ENCODE measurements at regions not wholly inside any gene's neighbourhood (a gene's known extent, or its start where the extent isn't known, plus 50 kb on each side); places are given as distances from the start of the nearest gene placed in this dataset.

GRCh38 chr14:51472881-51473280 is 178.8 kb upstream of the FRMD6 start:
- Histone ChIP-seq H3K36me3 (ENCODE audit: control insufficient read depth, low read length) (no peaks in the 10 kb centered on the region), H3K9me3 (ENCODE audit: control insufficient read depth, insufficient read depth, low read length) (no peaks in the 10 kb centered on the region), H3K4me1 (ENCODE audit: control insufficient read depth, low read length) (no peaks in the 10 kb centered on the region), H3K27me3 (ENCODE audit: control insufficient read depth, low read length) (no peaks in the 10 kb centered on the region), H3K9me2 (replicated peaks; ENCODE audit: control insufficient read depth, low read length) (no peaks in the 10 kb centered on the region), H3F3A (ENCODE audit: control insufficient read depth, insufficient read depth) (no peaks in the 10 kb centered on the region), H4K20me1 (ENCODE audit: control insufficient read depth, insufficient read depth, low read depth, low read length) (no peaks in the 10 kb centered on the region), H3K27ac (ENCODE audit: low read depth, low read length) (no peak overlapping the region), H3K79me2 (ENCODE audit: control insufficient read depth, low read length) (no peaks in the 10 kb centered on the region), H3K4me3 (ENCODE audit: low read length) (no peak overlapping the region), H3K4me2 (ENCODE audit: low read length) (no peak overlapping the region)
- TF ChIP-seq EZH2phosphoT487 (IDR thresholded peaks at IDR 0.05; ENCODE audit: borderline replicate concordance, low read length), result no peak

DNA sequence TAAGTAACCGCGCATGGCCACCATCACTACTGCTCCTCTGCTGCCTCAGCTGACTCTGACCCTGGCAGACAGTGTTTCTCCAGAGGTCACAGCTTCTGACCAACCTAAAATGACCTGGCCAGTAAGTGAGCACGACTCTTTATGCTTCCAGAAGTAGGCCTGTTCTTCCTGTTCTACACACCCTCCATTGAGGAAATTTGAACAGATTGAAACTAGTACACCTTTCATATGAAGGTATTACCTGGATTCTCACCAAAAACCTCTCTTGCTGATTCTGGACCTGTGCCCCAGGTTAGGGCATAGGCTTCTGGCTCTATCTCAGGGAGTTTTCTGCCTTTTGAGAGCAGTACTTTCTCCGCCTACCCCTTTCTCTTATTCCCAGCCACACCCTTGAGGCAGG is 178.4 kb upstream of the FRMD6 start:
- Histone ChIP-seq H4K20me1 (ENCODE audit: control insufficient read depth, insufficient read depth, low read depth, low read length) (no peaks in the 10 kb centered on the region), H3K79me2 (ENCODE audit: control insufficient read depth, low read length) (no peaks in the 10 kb centered on the region), H3F3A (ENCODE audit: control insufficient read depth, insufficient read depth) (no peaks in the 10 kb centered on the region), H3K9me3 (ENCODE audit: control insufficient read depth, insufficient read depth, low read length) (no peaks in the 10 kb centered on the region), H3K36me3 (ENCODE audit: control insufficient read depth, low read length) (no peaks in the 10 kb centered on the region), H3K27ac (ENCODE audit: low read depth, low read length) (no peak overlapping the region), H3K9me2 (replicated peaks; ENCODE audit: control insufficient read depth, low read length) (no peaks in the 10 kb centered on the region), H3K27me3 (ENCODE audit: control insufficient read depth, low read length) (no peaks in the 10 kb centered on the region), H3K4me3 (ENCODE audit: low read length) (no peak overlapping the region), H3K4me2 (ENCODE audit: low read length) (no peak overlapping the region), H3K4me1 (ENCODE audit: control insufficient read depth, low read length) (no peaks in the 10 kb centered on the region)
- no peak for TF ChIP-seq EZH2phosphoT487 (IDR thresholded peaks at IDR 0.05; ENCODE audit: borderline replicate concordance, low read length)

DNA sequence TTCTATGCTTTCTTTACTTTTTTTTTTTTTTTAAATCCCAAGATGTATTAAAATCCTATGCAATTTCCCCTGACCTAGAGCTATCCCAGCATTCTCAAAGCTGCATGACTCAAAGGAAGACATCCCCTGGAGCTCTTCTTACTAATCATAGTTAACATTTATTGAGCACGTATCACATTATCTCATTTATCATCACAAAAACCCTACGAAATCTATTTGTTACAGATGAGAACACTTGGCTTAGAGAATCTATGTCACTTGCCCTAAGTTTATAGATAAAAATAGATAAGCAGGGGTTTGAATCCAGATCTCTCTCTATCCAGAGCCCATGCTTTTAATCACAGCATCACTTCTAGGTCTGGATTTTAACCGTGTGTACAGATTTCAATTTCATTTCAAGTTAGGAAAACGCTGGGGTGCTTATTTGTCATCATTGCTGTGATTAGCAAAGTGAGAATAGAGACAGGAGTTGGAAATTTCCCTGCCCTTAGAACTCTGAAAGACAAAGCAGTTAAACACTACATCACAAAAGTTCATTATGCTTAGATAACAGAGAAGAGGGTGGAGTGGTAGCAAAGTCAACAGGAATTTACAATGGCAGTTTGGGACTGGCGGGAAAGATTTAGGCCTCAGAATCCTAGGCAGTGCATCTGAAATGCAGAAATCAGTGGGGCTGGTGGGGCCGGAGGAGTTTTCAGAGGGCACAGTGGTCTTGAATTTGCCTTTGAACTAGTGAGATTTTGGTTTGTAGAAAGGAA is 177.7 kb upstream of the FRMD6 start:
- Histone ChIP-seq H3K4me1 (ENCODE audit: control insufficient read depth, low read length) (no peaks in the 10 kb centered on the region), H3K9me3 (ENCODE audit: control insufficient read depth, insufficient read depth, low read length) (no peaks in the 10 kb centered on the region), H3K9me2 (replicated peaks; ENCODE audit: control insufficient read depth, low read length) (no peaks in the 10 kb centered on the region), H3K4me3 (ENCODE audit: low read length) (no peak overlapping the region), H3K79me2 (ENCODE audit: control insufficient read depth, low read length) (no peaks in the 10 kb centered on the region), H3F3A (ENCODE audit: control insufficient read depth, insufficient read depth) (no peaks in the 10 kb centered on the region), H4K20me1 (ENCODE audit: control insufficient read depth, insufficient read depth, low read depth, low read length) (no peaks in the 10 kb centered on the region), H3K36me3 (ENCODE audit: control insufficient read depth, low read length) (no peaks in the 10 kb centered on the region), H3K4me2 (ENCODE audit: low read length) (no peak overlapping the region), H3K27me3 (ENCODE audit: control insufficient read depth, low read length) (no peaks in the 10 kb centered on the region), H3K27ac (ENCODE audit: low read depth, low read length) (no peak overlapping the region)
- TF ChIP-seq EZH2phosphoT487 (IDR thresholded peaks at IDR 0.05; ENCODE audit: borderline replicate concordance, low read length), result no peak
- TF ChIP-seq, protein P1, sequence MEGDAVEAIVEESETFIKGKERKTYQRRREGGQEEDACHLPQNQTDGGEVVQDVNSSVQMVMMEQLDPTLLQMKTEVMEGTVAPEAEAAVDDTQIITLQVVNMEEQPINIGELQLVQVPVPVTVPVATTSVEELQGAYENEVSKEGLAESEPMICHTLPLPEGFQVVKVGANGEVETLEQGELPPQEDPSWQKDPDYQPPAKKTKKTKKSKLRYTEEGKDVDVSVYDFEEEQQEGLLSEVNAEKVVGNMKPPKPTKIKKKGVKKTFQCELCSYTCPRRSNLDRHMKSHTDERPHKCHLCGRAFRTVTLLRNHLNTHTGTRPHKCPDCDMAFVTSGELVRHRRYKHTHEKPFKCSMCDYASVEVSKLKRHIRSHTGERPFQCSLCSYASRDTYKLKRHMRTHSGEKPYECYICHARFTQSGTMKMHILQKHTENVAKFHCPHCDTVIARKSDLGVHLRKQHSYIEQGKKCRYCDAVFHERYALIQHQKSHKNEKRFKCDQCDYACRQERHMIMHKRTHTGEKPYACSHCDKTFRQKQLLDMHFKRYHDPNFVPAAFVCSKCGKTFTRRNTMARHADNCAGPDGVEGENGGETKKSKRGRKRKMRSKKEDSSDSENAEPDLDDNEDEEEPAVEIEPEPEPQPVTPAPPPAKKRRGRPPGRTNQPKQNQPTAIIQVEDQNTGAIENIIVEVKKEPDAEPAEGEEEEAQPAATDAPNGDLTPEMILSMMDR (IDR thresholded peaks at IDR 0.05; ENCODE audit: low read depth, low read length, poor library complexity, severe bottlenecking), result no peak

DNA sequence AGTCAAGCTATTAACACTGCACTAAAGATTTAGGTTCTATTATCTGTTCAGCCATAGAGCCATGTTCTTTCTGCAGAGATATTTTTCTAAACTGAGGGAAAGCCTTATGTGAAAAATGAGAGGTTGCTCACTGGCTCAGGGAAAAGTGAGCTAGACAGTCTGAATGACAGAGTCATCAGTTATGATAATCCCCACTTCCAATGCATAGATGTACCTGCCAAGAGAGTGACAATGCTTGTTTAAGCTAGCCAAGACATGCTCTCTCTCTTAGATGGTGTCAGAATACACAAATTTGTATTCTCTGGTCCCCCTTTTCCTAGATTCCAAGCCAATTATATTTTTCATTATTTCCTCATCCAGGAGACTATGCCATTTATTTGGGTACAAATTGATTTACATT is 176.9 kb upstream of the FRMD6 start:
- Histone ChIP-seq H3K4me3 (ENCODE audit: low read length) (no peak overlapping the region), H3K36me3 (ENCODE audit: control insufficient read depth, low read length) (no peaks in the 10 kb centered on the region), H3K79me2 (ENCODE audit: control insufficient read depth, low read length) (no peaks in the 10 kb centered on the region), H3K9me3 (ENCODE audit: control insufficient read depth, insufficient read depth, low read length) (no peaks in the 10 kb centered on the region), H3K9me2 (replicated peaks; ENCODE audit: control insufficient read depth, low read length) (no peaks in the 10 kb centered on the region), H4K20me1 (ENCODE audit: control insufficient read depth, insufficient read depth, low read depth, low read length) (no peaks in the 10 kb centered on the region), H3F3A (ENCODE audit: control insufficient read depth, insufficient read depth) (no peaks in the 10 kb centered on the region), H3K4me1 (ENCODE audit: control insufficient read depth, low read length) (no peaks in the 10 kb centered on the region), H3K27me3 (ENCODE audit: control insufficient read depth, low read length) (no peaks in the 10 kb centered on the region), H3K4me2 (ENCODE audit: low read length) (no peak overlapping the region), H3K27ac (ENCODE audit: low read depth, low read length) (no peak overlapping the region)
- TF ChIP-seq, protein P1 (IDR thresholded peaks at IDR 0.05; ENCODE audit: low read depth, low read length, poor library complexity, severe bottlenecking), result no peak
- TF ChIP-seq EZH2phosphoT487 (IDR thresholded peaks at IDR 0.05; ENCODE audit: borderline replicate concordance, low read length), result no peak

Measured in DOHH2 (cell line).